HG03064 (cell line): ENCODE measurements at regions not wholly inside any gene's neighbourhood (a gene's known extent, or its start where the extent isn't known, plus 50 kb on each side); places are given as distances from the start of the nearest gene placed in this dataset.

Experiments used
- ATAC-seq: cut with Tn5 transposase; IDR thresholded peaks from one replicate; pipeline ENCODE4 v1.9.1; 2021; ENCODE audit warnings: low read depth; ENCODE audit not compliant: unreplicated experiment

DNA sequence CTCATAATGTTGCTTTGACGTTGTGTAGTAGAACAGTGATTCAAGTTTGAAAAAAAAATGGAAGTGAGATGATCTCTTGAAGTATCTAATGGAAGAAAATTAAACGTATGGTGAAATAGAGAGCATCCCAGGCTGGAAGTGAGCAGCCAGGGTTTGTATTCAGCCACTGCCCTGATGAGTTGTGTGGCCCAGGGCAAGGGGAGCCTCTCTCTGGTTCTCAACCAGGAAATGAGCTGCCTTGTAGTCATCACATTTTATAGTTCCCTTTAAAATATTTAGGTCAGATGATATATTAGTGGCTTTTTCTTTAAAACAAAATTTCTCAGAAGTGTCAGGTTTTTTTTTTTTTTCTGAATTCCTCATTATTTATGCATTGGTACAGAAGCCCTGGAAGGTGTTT is 150.3 kb downstream of the GPAT3 start:
- no peak for ATAC-seq

DNA sequence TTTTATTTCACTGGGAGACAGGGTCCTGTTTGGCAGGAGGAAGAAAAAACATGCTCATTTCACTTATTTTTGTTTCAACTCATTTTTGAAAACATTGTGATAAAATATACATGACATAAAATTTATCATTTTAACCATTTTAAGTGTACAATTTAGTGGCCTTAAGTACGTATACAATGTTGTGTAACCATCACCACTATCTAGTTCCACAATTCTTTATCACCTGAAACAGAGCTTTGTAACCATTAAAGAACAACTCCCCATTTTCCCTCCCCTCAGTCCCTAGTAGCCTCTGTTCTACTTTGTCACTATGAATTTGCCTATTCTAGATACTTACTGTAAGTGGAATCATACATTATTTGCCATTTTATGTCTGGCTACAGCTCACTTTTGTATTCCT is 143.8 kb downstream of the GPAT3 start:
- no peak for ATAC-seq

DNA sequence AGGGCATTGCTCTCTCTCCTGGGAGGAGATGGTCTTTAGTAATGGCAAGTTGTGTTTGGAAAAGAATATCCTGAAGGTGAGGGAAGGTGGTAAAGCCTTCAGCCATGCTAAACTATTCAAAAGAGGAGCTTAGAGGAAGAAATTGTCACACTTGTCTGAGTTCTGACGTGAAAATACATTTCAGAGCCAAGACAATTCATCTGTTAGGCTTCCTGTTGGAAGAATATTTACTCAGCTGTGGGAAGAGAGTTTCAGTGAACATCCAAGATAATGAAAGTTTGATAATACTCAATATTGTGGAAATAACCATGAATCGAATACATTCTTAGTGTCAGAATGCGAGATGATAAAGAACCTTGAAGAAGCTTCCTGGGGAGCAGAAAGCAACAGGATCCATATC is 143.3 kb downstream of the GPAT3 start:
- ATAC-seq, result no peak

DNA sequence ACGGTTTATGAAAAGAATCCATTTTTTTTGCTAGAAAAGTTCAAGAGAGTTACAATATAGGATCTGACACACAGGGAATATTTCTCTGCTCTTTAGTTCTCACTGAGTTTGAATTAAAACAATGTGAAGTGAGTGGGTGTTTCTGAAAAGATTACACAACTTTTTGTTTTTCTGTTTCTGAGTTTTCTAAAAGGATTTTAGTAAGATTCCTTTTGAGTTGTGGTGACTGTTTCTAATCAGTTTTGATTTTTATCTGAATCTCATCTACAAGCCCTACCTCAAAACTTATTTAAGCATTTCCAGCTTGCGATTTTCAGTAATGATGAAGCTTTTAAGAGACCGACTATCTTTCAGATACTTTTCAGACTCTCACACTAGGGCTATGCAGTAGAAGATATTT is 141.7 kb downstream of the GPAT3 start:
- ATAC-seq, result no peak

DNA sequence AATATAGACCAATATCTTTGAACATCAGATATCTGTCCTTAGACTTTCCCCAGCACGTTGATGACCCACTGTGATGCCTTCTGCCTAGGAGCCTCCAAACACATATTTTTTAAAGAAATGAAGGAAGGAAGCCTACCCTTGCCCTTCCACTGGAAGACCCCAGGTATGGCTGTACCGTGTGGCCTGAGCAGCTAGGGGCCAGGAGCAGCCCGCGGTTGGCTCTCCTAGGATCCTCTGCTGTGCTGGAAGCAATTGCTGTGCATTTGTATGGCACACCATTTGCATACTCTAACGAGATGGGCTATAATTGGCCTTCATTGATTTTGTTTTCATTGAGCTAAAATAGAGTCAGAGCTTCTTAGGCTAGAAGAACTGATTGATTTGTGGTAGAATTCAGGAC is 128.8 kb downstream of the GPAT3 start:
- no peak for ATAC-seq

DNA sequence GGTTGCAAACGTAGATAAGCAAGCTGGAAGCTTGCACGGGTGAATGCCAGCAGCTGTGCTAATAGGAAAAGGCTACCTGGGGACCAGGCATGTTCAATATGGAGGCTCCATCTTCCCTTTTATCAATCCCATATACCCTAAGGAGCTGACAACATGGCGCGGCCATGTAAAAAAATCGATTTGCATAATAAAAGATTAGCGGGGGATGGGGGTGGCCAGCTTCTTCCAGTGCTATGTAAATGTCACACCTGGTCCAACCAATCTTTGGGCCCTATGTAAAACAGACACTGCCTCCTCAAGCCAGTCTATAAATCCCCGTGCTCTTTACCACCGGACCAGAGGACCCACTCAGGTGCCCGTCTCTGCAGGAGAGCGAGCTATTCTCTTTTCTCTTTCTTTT is 128.2 kb downstream of the GPAT3 start:
- ATAC-seq, result no peak

DNA sequence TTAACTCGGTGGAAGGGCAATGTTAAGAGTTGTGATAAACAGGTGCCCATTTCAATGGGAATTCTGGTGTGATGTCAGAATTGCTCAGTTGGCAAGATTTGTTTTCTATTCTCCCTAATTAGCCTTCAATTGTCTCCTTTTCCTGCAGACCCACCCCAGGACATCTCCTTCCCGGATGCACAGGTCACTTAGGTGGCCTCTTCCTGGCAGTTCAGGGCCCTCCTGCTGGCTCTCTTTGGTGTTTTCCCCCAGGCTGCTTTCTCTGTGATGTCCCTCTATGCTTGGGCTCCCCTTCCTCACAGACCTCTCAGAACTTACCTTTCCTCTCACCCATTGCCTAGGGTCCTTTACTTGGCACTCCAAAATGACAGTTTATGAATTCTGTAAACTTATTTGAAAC is 126.3 kb downstream of the GPAT3 start:
- ATAC-seq, result no peak

DNA sequence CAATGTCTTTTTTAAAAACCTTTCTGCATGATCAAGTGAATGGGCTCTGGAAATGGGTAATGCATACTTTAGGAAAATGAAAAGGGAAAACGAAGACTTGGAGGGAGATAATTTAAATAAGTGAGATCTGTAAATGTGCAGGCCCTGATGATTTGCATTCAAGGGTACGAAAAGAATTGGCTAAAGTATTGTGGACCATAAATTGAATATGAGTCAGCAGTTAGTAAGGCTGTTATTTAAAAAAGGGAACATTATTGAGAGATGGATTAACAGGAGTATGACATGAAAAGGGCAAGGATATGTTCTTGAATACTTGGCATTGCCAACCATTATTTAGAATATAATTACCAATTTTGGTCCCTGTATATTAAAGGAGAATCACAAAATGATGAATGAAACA is 125.5 kb downstream of the GPAT3 start:
- no peak for ATAC-seq

DNA sequence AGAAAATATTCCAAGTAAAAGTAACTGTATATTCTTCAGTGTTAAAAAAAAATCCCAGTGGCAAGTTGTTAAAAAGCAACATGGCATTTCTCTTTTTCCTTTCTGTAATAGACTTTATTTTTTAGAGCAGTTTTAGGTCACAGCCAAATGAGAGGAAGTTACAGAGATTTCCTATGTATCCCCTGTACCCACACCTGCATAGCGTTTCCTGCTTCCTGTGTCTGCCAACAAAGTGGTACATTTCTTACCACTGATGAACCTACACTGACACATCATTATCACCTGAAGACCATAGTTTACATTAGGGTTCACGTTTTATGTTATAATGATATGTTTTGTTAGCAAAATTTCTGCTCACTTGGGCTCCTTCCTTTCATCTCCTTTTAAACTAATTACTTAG is 124.7 kb downstream of the GPAT3 start:
- no peak for ATAC-seq

DNA sequence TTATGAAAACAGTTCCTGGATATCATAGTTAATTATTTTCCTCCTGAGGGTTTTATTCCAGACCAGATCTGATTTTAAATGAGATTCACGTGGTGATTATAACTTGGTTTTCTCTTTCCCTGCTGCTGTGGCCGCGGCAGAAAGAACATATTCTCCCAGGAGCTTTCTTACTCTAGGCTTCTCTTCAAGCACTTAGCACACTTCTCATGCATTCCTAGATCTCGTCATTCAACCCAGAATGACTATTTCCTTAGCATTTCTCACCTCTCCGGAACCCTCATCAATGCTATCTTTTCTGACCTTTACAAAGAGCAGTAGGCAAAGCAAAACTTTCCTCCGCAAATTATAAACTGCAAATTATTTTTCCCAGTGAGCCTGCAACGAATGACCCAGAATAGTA is 122.9 kb downstream of the GPAT3 start:
- ATAC-seq, result no peak

DNA sequence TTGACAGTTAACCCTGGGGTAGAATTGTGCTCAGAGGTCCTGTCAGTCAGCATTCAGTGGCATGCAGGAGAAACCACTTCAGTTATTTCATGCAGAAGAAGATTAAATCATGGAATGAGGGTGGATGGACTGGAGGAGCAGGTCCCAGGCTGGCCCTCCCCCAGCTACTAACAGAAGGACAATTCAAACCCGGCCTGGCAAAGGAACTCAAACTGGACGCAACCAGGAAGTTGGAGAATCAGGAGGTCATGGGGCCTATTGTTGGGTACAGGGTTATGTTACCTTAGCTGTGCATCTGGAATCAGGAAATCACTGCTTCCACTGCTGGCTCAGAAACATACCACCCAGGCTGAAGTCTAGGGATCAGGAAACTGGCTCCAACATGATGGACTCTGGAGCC is 121.4 kb downstream of the GPAT3 start:
- no peak for ATAC-seq
